Umbilical cord (tissue), 1 donor: ENCODE measurements at regions not wholly inside any gene's neighbourhood (a gene's known extent, or its start where the extent isn't known, plus 50 kb on each side); places are given as distances from the start of the nearest gene placed in this dataset.
"Not testable (repeated sequence)": the region's sequence is repeated elsewhere in the genome, so short reads cannot be mapped to it uniquely, and the experiment has no call there.

Experiments
- DNase-seq: peaks from one replicate; pipeline ENCODE4 v3.0.0-alpha.2; 2015; ENCODE audit warnings: low spot score

- no peak for DNase-seq
Measured at GRCh38 chr3:74420538-74421124, 193.8 kb downstream of the CNTN3 start.

- DNase-seq: no peak
Measured at GRCh38 chr3:74415731-74416130, 198.7 kb downstream of the CNTN3 start.

DNA sequence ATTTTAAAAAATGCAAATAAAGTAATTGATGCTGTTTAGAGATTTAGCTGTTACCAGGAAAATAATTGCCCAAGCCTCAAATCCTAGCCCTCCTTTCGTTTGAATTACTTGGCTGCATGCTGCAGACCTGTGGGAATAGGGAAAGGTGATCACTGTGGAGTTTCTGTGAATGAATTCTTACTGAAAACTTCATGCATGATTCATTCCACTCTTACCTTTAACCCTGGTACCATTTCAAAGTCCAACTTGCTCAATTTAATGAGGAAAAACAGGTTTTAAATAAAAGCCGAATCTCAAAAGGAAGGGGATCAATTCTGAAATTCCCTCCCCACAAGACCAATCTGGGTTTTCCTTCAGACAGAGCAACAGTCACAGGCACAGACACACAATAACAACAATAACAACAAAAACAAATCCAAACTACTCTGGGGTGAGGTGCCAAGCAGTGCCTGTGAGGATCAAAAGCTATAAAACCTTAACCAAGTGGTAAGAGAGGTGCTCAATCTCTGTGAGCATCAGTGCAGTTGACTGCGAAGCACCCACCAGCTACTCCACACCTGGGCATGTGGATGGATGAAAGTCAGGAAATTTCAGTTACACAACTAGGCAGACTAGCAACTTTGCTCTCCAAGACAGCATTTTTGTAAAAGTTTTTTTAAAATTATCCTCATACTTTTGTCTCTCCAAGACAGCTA is 200.8 kb downstream of the CNTN3 start:
- DNase-seq: no peak

- DNase-seq: no peak
Measured at GRCh38 chr3:74410276-74410941, 204.1 kb downstream of the CNTN3 start.

DNA sequence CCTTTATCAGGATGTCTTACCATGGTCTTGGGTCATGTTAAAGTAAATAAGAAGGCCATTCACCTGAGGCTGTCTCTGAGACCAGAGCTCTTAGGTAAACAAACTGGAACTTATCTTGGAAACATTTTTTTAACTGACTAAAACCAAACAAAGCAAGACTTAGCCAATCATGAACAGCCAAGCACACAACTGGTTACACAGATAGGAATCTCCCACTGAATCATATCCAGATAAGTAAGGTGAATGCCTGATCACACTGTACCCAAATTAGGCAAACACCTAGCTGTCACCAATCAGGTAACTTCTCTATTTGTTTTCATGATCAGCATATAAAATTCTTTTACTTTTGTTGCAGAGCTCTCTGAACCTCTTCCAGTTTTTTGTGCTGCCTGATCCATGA is 205.4 kb downstream of the CNTN3 start:
- DNase-seq: no peak

DNA sequence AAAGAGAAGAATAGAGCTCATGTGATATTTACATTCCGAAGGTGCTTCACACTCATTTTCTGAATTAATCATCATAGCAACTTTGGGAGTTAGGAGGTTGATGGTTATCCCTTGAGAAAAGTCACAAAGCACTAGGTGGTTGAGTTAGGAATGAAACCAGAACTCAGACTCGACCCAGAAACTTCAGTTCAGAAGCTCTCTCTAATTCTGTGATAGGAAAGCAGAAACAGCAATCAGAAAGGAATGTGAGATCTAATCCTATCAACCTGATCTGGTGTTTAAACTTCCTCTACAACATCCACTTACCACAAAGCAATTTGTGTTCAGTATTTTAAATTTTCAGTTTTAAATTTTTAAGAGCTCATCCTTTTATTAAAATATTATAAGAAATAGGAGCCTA is 211.2 kb downstream of the CNTN3 start:
- no peak for DNase-seq

- no peak for DNase-seq
Measured at GRCh38 chr3:74402821-74403220, 211.6 kb downstream of the CNTN3 start.

DNA sequence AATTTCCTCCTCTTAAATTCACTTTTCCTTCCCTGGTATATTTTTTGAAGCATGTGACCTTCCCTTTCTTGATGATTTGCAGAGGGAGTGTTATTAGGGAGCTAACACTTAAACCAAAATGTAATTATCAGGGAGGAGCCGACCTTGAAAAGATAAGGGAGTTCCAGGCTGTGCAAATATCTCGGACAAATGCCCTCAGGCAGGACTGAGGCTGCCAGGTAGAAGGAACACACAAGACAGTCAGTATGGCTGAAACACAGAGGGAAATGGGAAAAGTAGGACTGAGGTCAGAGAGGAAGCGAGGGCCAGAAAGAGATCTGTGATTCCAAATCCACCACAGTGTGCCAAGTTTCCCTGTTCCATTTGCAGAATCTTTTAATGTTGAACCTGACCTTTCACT is 221.0 kb downstream of the CNTN3 start:
- no peak for DNase-seq

DNA sequence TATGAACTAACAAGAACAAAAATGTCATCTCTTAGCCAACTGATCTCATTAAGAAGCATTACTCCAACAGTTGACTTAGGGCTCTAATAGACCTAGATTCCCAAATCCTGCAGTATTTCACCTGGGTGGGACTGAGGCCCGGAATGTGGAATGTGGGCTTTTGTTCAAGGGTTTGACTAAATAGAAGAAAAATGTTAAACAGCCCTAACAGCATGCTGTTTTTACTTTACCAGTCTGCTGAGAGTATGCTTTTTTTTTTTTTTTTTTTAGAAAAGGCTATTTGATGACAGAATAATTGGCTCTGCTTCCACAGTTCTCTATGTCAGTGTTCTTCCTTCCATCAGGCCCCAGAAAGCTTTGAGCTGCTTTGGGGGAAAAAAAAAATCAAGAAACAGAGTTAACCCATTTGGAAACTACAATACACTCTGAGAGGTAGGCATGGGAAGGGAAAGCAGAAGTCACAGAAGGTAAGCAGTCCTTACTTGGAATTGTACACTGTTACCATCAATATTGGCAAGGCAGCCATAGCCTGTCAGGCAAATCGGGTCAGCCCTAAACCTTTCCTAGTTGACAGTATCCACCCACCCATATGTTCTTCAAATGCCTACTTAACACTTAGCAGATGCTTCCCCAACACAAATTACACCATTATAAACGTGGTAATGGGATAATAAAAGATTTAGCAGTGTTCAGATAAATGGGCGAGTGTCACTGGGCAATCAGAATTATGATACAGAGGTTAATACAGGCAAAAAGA is 224.2 kb downstream of the CNTN3 start:
- DNase-seq: peak; percentile 13

GRCh38 chr3:74387111-74387735 is 227.2 kb downstream of the CNTN3 start:
- no peak for DNase-seq

DNA sequence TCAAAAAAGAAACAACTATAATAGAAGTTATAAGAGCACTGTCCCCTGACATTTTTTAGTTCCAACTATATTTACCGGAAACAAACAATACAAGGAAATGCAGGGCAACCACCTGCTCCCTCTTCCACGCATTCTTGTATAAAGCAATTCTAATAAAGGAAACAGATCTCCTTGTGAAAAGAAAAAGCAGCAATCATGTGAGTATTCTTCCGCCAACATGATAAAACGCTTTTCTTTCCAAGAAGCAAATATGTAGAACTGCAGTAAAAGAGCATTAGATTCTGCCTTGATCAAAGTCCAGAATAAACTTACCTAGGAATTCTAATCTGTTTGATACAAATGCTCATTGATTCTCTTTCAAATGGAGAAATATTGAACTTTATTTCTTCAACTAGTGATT is 230.3 kb downstream of the CNTN3 start:
- no peak for DNase-seq

GRCh38 chr3:74377669-74378068 is 236.8 kb downstream of the CNTN3 start:
- DNase-seq: no peak

GRCh38 chr3:74376323-74376722 is 238.1 kb downstream of the CNTN3 start:
- not testable (repeated sequence) for DNase-seq

GRCh38 chr3:74375653-74376052 is 238.8 kb downstream of the CNTN3 start:
- no peak for DNase-seq

DNA sequence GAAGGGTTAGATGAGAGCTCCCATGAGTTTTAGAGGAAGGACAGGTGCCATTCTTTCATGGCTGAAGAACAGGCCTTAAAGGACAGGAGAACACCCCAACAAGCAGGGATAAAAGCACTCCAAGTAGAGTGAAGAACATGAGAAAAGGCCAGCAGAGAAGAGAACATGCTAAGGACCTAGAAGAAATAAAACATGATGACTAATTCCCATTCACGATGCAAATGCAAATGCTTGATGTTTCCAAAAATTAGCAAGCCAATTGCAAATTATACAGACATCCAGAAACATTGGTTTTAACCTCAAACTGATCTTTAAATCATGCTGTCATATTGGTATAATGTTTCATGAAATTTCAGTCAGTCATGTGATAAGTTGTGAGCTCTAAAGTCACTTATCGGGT is 241.7 kb downstream of the CNTN3 start:
- DNase-seq: no peak

GRCh38 chr3:74370342-74370741 is 244.1 kb downstream of the CNTN3 start:
- DNase-seq: no peak

- DNase-seq: no peak
Measured at GRCh38 chr3:74366331-74366730, 248.1 kb downstream of the CNTN3 start.

GRCh38 chr3:74363346-74363745 is 251.1 kb downstream of the CNTN3 start:
- DNase-seq: no peak

DNA sequence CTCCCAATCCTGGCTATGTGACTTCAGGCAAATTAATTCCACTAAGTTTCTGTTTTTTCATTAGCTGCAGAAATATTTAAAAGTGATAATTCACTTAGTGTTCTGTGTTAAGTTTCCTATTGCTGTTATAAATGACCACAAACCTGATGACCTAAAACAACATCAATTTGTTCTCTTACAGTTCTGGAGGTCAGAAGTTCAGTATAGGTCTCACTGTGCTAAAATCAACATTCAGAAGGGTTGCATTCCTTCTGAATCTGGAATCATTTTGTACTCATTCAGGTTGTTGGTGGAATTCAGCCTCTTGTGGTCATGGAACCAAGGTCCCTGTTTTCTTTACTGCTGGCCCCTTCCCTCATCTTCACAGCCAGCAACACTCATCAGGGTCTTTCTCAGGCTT is 254.1 kb downstream of the CNTN3 start:
- DNase-seq: no peak

- DNase-seq: peak; percentile 58
Measured at GRCh38 chr3:74357881-74358280, 256.6 kb downstream of the CNTN3 start.

GRCh38 chr3:74353039-74353438 is 261.4 kb downstream of the CNTN3 start:
- no peak for DNase-seq

DNA sequence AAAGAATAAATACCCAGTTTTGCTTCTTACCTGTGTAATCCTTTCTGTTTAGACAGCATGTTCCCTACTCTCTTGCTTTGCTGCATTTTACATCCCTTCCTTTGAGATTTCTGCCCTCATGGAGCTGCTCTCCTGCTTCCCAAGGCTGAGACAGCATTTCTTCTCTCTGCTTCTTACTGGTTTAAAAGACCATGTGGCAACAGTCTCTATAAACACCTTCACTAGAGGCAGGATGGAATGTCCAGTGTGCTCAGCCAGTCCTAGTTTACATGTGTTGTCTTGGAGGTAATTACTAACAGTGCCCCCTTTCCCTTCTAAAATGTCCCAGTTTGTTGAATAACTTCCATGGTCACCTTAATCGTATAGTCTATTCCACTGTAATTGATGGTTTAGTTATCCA is 262.3 kb downstream of the CNTN3 start:
- DNase-seq: no peak
